ENCODE measurements at regions not wholly inside any gene's neighbourhood (a gene's known extent, or its start where the extent isn't known, plus 50 kb on each side); places are given as distances from the start of the nearest gene placed in this dataset.

DNA sequence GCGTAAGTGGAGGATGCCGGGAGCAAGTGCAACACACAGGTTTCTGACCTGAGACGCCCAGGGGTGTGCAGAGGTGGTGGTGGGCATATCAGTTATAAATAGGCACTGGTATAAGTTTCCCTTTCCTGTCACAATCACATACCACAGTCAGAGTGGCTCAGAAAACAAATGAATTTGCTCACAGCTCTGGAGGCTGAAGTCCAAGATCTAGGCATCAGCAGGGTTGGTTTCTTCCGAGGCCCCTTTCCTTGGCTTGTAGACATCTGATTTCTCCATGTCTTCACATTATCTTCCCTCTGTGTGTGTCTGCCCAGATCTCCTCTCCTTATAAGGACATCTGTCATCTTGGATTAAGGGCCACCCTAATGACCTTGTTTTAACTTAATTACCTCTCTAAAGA lies 250.5 kb upstream of the TNRC6C start:
- TF ChIP-seq TAF1 (IDR thresholded peaks at IDR 0.05; ENCODE audit: low read depth, low read length): no peak
- TF ChIP-seq POLR2AphosphoS5 (IDR thresholded peaks at IDR 0.05; ENCODE audit: low read depth, low read length): no peak
- TF ChIP-seq POU2F2 (IDR thresholded peaks at IDR 0.05; ENCODE audit: low read depth, low read length): no peak
